Muscle of leg (tissue), 3 donors: ENCODE measurements at regions not wholly inside any gene's neighbourhood (a gene's known extent, or its start where the extent isn't known, plus 50 kb on each side); places are given as distances from the start of the nearest gene placed in this dataset.

Experiments used
- DNase-seq: peaks from one replicate; pipeline ENCODE4 v3.0.0; 2013
- H3K27ac ChIP-seq: one replicate; pipeline ENCODE4 v1.5.1; 2013; ENCODE audit warnings: mild to moderate bottlenecking, low read length, control low read depth
- H3K27me3 ChIP-seq: one replicate; pipeline ENCODE4 v1.6.1; 2013; ENCODE audit warnings: low read length; ENCODE audit not compliant: control insufficient read depth, insufficient read depth
- H3K36me3 ChIP-seq: one replicate; pipeline ENCODE4 v1.6.1; 2013; ENCODE audit warnings: low read length; ENCODE audit not compliant: control insufficient read depth, insufficient read depth
- H3K4me1 ChIP-seq: one replicate; pipeline ENCODE4 v1.6.1; 2013; ENCODE audit warnings: low read length; ENCODE audit not compliant: control insufficient read depth, insufficient read depth
- H3K4me3 ChIP-seq: one replicate; pipeline ENCODE4 v1.5.1; 2013; ENCODE audit warnings: low read length, control low read depth
- H3K9me3 ChIP-seq: replicated peaks from 2 replicates; pipeline ENCODE4 v1.6.1; 2013; ENCODE audit warnings: low read depth, low read length; ENCODE audit not compliant: control insufficient read depth
- WGBS: methylation state at CpG from one replicate; pipeline ENCODE4 v1.1.5; 2013; ENCODE audit warnings: missing lambda C conversion rate; ENCODE audit not compliant: insufficient coverage; 5-methylcytosine and 5-hydroxymethylcytosine counted together

DNA sequence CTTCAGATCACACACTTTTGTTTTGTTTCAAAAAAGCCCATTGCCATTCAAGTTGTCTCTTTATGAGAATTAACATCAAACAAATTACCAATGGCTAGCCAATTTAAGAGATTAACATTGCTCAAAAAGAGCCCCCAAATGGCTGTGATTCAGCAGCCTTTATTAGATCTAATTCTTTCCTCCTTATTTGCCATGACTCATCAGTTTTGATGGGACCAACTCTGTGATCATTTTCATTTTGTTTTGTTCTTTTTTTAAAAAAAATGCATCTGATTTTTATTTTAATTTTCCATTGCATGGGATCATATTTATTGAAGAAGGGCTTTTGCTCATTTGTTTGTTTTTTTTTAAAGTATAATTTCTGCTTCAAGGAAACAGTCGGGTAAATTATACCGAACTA lies 161.6 kb upstream of the FRMPD4 start:
- Histone ChIP-seq H3K27me3 (peaks cover 5% of the 10 kb centered on the region), H3K36me3 (no peaks in the 10 kb centered on the region), H3K9me3 (no peaks in the 10 kb centered on the region), H3K27ac (no peak overlapping the region), H3K4me1 (no peaks in the 10 kb centered on the region), H3K4me3 (no peak overlapping the region)
- no peak for DNase-seq
- WGBS: no CpG with 5 or more reads among the region's 2 CpGs

DNA sequence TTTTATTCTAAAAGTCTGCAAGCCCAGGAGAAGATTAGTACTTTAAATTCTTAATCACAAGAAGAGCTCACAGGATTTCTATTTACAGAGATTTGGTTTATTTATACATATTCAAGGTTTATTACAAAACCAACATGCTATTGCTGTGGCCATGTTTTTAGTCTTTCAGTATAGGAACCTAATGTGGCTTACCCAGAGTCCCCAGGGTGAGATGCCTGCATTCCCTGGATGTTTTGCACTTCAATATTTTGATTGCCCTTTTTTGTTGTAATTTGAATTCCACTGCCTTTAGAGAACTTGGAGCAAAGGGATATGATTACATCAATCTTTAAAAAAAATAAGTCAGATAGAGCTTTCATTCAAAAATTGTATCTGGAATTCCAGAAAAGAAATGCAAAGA lies 146.0 kb upstream of the FRMPD4 start:
- Histone ChIP-seq H3K4me3 (no peak overlapping the region), H3K36me3 (no peaks in the 10 kb centered on the region), H3K27ac (no peak overlapping the region), H3K27me3 (no peaks in the 10 kb centered on the region), H3K4me1 (no peaks in the 10 kb centered on the region), H3K9me3 (no peaks in the 10 kb centered on the region)
- no peak for DNase-seq

DNA sequence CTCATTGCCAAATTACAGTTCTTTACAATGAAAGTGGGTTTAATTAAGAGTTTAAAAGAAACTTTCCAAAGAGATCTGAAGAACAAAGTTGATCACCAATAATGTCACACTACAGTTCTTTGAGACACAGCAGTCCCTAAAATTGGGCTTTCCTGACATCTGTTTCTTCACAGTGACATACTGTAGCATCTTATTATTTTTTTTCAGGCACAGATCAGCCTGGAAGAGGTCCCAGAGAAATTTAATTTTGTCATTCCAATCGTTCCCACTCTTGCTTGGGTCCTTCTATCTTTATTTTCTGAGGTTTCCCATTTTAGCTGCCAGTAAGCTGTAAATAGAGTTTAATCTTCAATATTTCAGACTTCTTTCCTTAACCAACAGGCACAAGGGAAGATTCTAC lies 143.1 kb upstream of the FRMPD4 start:
- peaks cover 4% of the 10 kb centered on the region for H3K27me3 ChIP-seq
- no peaks in the 10 kb centered on the region for H3K36me3 ChIP-seq
- no peak overlapping the region for H3K27ac ChIP-seq
- no peak overlapping the region for H3K4me3 ChIP-seq
- H3K9me3 ChIP-seq: no peaks in the 10 kb centered on the region
- no CpG with 5 or more reads among the region's 1 CpG for WGBS
- DNase-seq: peak; percentile 2
- no peaks in the 10 kb centered on the region for H3K4me1 ChIP-seq

DNA sequence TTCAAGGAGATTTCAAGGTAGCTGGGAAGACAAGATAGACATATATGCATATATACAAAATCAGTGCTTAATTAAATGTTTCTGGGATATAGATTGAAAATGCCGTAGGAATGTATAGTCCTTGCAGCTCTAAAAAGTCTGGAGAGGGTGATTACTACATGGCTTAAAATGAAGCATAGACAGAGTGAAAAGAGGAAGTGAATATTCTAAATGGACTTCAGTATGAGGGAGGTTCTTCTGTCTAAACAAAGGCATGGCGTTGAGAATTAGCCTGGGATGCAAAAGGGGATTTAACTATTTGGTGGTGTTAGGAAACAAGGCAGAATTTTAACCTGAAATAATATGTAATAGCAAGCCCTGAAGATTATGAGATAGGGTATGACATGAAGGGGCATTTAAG lies 141.5 kb upstream of the FRMPD4 start:
- no peaks in the 10 kb centered on the region for H3K36me3 ChIP-seq
- H3K27me3 ChIP-seq: peaks cover 5% of the 10 kb centered on the region
- H3K4me1 ChIP-seq: no peaks in the 10 kb centered on the region
- no peak overlapping the region for H3K27ac ChIP-seq
- H3K4me3 ChIP-seq: no peak overlapping the region
- no peak for DNase-seq
- 53% methylated on average over 2 of the region's 2 CpGs for WGBS
- no peaks in the 10 kb centered on the region for H3K9me3 ChIP-seq

DNA sequence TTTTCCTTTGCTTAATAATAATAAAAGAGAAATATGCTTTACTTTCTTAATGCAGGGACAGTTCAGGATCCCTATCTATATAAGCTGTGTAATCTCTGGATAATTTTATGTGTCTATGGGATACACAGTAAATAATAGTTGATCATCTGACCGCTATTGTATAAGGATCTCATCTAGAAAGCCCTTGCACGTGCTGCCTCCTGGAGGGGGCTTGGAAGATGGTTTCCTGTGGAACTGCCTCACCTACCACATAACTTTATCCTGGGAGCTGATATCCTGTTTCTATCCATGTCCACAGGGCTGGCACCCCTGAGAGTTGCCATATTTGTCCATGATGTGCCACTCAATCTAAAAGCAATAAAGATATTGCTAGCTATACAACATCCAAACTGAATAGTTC lies 139.3 kb upstream of the FRMPD4 start:
- peak; percentile 31 for DNase-seq
- no peak overlapping the region for H3K4me3 ChIP-seq
- no peak overlapping the region for H3K27ac ChIP-seq
- H3K9me3 ChIP-seq: no peaks in the 10 kb centered on the region
- WGBS: no CpG with 5 or more reads among the region's 2 CpGs
- H3K4me1 ChIP-seq: no peaks in the 10 kb centered on the region
- no peaks in the 10 kb centered on the region for H3K36me3 ChIP-seq
- H3K27me3 ChIP-seq: peaks cover 6% of the 10 kb centered on the region

DNA sequence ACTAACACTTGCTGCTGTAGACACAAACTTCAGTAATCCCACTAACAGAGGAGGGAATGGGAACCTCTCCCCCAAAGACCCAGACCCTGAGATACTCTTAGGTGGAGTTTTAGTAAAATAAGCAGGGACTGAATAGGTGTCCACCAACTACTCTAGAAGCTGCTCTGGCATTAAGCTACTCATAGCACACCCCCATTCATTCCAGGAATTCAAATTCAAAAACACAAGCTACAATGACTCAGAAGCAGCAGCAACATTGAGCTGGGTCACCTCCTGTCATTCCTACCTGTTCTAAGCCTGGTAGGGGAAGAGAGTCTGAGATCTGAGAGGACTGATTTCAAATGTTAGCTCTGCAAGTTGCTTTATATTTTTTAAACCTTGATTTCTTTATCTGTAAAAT lies 135.4 kb upstream of the FRMPD4 start:
- DNase-seq: no peak
- Histone ChIP-seq H3K27me3 (peaks cover 11% of the 10 kb centered on the region), H3K27ac (no peak overlapping the region), H3K9me3 (no peaks in the 10 kb centered on the region), H3K4me1 (no peaks in the 10 kb centered on the region), H3K36me3 (no peaks in the 10 kb centered on the region), H3K4me3 (no peak overlapping the region)

DNA sequence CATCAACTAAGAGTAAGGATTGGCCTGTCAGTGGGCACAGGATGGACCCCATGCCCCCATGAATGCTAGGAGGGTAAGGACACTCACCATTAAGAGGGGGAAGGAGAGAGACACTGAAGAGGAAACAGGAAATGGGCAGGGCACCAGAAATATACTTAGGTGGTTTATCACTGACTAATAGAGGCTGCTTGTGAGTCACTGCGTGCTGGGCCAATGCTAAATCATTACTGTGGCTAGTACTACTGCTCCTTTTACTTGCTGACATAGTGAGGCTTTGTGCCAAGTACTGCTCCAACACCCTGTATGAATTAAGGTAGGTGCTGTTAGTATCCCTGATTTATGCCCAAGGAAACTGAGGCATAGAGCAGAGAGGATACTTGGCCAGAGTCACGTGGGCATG lies 130.4 kb upstream of the FRMPD4 start:
- WGBS: 74% methylated on average over 2 of the region's 2 CpGs
- Histone ChIP-seq H3K27me3 (peaks cover 5% of the 10 kb centered on the region), H3K27ac (no peak overlapping the region), H3K4me1 (no peaks in the 10 kb centered on the region), H3K36me3 (no peaks in the 10 kb centered on the region), H3K4me3 (no peak overlapping the region), H3K9me3 (no peaks in the 10 kb centered on the region)
- DNase-seq: no peak

DNA sequence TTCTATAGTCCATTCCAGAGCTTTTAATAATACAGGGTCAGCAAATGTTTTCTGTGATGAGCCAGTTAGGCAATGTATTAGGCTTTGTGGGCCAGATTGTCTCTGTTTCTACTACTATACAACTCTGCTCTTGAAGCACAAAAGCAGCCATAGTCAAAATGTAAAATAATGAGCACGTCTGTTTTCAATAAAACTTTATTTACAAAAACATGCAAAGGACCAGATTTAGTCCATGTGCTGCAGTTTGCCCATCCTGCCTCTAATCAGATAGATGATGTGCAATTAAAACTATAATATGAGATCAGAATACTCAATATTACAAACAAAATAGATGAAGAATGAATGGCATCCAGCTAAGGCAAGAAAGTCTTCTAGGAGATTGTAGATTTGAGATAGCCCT lies 127.8 kb upstream of the FRMPD4 start:
- H3K36me3 ChIP-seq: no peaks in the 10 kb centered on the region
- no peak overlapping the region for H3K4me3 ChIP-seq
- H3K27me3 ChIP-seq: peaks cover 5% of the 10 kb centered on the region
- H3K27ac ChIP-seq: no peak overlapping the region
- DNase-seq: no peak
- no peaks in the 10 kb centered on the region for H3K4me1 ChIP-seq
- no peaks in the 10 kb centered on the region for H3K9me3 ChIP-seq
- WGBS: no CpG with 5 or more reads among the region's 1 CpG

DNA sequence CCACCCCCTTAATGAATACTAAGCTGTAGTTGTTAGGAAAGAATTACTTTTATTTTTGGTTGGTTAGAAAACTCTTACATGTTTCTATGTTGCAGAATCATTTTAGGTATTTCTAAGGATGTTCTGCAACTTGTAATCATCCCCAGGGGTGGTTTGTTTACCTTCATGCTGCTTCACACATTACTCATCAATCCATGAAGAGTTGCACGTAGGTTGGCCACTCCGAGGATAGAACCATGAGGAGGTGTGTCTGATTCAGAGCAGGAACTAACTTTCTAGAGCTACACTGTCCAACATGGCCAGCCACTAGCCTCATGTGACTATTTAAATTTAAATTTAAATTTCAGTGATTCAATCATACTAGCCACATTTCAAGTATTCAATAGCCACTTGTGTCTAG lies 127.2 kb upstream of the FRMPD4 start:
- no peak overlapping the region for H3K4me3 ChIP-seq
- no CpG with 5 or more reads among the region's 2 CpGs for WGBS
- peaks cover 5% of the 10 kb centered on the region for H3K27me3 ChIP-seq
- no peaks in the 10 kb centered on the region for H3K4me1 ChIP-seq
- H3K27ac ChIP-seq: no peak overlapping the region
- H3K9me3 ChIP-seq: no peaks in the 10 kb centered on the region
- no peaks in the 10 kb centered on the region for H3K36me3 ChIP-seq
- no peak for DNase-seq

DNA sequence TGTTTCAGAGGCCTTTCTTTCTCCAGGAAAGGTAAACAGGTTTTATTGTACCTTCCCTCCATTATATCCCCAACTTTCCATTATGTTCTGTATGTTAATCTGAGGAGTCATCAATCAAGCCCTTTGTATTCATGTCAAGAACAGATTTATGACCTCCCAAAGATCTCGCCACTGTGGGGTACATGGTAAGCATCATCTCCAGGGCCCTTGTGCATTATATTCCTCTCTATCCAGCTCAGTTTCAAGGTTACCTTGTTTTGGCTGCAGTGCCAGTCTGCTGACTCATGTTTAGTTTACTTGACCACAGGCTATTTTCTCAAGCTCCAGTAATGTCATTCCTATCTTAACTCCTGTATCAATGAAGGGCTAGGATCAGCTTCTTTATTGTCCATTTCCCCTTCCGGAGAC lies 125.1 kb upstream of the FRMPD4 start:
- no peaks in the 10 kb centered on the region for H3K36me3 ChIP-seq
- DNase-seq: no peak
- H3K4me1 ChIP-seq: no peaks in the 10 kb centered on the region
- H3K9me3 ChIP-seq: no peaks in the 10 kb centered on the region
- H3K27me3 ChIP-seq: no peaks in the 10 kb centered on the region
- 53% methylated on average over 2 of the region's 2 CpGs for WGBS
- H3K4me3 ChIP-seq: no peak overlapping the region
- H3K27ac ChIP-seq: no peak overlapping the region

DNA sequence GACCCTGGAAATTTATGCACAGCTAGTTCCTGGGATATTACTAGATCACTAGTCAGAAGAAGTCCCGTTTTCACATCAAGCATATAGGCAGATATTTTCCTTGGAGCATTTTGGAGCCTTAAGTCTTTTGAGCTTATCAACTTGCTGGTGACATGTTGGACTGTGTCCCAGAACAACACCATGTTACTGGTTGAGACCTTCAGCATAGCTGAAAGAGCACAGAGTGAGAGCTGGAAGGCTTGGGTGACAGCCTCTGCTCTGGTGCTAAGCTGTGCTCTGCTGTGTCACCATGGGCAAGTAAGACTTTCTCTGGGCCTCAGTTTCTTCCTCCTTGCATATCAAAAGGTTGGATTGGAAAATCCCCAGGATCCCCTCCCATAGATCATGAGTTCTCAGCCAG lies 116.6 kb upstream of the FRMPD4 start:
- Histone ChIP-seq H3K9me3 (no peaks in the 10 kb centered on the region), H3K4me1 (no peaks in the 10 kb centered on the region), H3K36me3 (no peaks in the 10 kb centered on the region), H3K27ac (no peak overlapping the region), H3K4me3 (no peak overlapping the region), H3K27me3 (no peaks in the 10 kb centered on the region)
- WGBS: 33% methylated on average over 1 of the region's 1 CpG
- DNase-seq: no peak
